T1000 (cell line): ENCODE measurements at regions not wholly inside any gene's neighbourhood (a gene's known extent, or its start where the extent isn't known, plus 50 kb on each side); places are given as distances from the start of the nearest gene placed in this dataset.
"Not testable (repeated sequence)": the region's sequence is repeated elsewhere in the genome, so short reads cannot be mapped to it uniquely, and the experiment has no call there.

Source experiments
- DNase-seq: peaks from one replicate; lab custom pipeline; 2025; ENCODE audit warnings: mixed read lengths; lab: John Stamatoyannopoulos, UW

DNA sequence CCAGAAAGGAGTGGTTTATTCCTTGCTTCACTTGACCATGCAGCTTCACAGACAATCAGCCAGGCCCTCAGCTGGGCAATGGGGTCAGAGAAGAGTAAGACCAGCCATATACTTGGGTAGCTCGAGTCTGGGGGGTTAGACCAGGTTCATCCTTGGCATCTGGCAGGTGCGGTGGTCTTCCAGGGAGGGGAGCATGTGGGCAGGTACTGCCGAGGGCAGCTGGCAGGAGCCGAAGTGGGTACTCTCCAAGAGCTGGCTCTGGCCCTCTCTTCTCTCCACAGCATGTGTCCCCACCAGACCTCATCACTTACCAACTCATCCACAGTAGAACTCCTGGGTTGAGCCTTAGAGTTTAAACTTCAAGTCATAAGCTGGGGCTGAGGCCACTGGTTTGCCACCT, 156.8 kb downstream of the FOXD2 start:
- DNase-seq, result no peak

GRCh38 chr1:47596328-47596727, 158.5 kb downstream of the FOXD2 start:
- no peak for DNase-seq

GRCh38 chr1:47598357-47598756, 160.5 kb downstream of the FOXD2 start:
- DNase-seq, result no peak

DNA sequence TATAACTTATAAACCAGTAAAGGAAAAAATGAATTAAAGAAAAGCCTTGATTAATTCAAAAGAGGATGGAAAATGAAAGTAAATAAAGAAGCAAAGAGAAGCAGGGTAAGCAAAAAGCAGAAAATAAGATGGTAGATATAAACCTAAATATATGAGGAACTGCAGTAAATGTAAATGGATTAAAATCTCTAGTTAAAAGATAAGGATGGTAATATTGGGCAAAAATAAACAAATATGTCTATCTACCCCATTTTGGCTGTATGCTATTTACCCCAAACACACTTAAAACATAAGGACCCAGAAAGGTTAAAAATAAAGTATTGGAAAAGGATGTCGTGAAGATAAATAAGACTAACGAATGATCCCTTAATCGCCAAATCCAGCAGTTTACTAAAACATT, 161.9 kb downstream of the FOXD2 start:
- DNase-seq, result no peak

DNA sequence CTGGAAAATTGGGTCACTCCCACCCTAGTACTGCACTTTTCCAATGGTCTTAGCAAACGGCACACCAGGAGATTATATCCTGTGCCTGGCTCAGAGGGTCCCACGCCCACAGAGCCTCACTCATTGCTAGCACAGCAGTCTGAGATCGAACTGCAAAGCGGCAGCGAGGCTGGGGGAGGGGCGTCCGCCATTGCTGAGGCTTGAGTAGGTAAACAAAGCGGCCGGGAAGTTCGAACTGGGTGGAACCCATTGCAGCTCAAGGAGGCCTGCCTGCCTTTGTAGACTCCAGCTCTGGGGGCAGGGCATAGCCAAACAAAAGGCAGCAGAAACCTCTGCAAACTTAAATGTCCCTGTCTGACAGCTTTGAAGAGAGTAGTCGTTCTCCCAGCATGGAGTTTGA, 164.6 kb downstream of the FOXD2 start:
- not testable (repeated sequence) for DNase-seq

DNA sequence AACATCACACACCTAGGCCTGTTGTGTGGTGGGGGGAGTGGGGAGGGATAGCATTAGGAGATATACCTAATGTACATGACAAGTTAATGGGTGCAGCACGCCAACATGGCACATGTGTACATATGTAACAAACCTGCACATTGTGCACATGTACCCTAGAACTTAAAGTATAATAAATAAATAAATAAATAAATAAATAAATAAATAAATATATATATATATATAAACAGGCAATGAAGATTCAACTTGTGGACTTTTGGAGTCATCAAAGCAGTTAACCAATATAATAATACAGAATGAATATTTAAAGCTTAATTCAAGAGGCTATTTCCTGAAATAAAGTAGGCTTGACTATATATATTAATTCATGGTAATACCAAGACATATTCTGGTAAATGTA, 167.0 kb downstream of the FOXD2 start:
- not testable (repeated sequence) for DNase-seq

DNA sequence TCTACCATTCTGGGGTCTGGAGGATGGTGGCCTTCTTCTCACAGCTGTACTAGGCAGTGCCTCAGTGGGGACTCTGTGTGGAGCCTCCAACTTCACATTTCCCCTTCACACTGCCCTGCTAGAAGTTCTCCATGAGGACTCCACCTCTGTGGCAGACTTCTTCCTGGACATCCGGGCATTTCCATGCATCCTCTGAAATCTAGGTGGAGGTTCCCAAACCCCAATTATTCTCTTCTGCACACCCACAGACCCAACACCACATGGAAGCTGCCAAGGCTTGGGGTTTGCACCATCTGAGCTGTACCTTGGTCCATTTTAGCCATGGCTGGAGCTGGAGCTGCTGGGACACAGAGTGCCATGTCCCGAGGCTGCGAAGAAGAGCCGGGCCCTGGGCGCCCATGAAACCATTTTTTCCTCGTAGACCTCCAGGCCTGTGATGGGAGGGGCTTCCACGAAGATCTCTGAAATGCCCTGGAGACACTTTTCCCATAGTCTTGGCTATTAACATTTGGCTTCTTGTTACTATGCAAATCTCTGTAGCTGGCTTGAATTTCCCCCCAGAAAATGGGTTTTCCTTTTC, 170.5 kb downstream of the FOXD2 start:
- no peak for DNase-seq

DNA sequence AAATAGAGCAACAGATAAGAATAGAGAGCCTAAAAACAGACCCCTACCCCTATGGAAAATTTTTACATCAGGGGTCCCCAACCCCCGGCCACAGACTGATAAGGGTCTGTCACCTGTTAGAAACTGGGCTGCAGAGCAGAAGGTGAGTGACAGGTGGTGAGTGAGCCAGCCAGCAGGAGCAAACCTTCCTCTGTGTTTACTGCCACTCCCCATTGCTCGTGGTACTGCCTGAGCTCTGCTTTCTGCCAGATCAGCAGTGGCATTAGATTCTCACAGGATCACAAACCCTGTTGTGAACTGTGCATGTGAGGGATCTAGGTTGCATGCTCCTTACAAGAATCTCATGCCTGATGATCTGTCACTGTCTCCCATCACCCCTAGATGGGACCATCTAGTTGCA, 174.1 kb downstream of the FOXD2 start:
- DNase-seq, result no peak

DNA sequence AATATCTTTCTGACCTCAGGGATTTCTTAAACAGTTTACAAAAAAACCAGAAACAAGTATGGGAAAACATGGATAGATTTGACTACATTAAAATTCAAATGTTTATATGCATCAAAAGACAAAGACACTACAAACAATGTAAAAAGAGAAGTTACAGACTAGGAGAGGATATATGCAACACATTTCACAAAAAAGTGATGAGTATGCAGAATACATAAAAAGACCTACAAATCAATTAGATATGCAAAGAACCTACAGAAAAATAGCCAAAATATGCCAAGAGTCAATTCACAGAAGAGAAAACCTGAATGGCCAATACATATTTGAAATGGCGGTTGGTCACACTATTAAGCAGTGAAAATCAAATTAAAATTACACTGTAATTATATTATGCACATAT, 175.0 kb downstream of the FOXD2 start:
- DNase-seq, result no peak

DNA sequence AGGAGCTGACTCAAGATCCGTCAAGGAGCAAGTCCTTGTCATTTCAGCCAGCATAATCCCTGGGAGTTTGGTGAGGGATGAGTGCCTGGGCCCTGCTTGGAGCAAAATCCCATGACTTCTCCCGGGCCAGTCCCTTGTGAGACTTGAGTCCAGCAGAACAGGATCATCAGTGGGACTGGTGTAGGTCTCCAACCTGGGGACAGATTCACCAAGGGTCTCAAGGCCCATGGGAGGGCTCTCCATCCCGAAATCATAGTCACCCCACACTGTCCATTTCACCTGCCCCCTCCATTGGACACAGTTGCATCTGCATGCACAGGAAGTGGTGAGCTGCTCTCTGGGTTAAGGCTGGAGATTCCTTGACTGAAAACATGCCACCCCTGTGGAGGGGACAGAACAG, 178.2 kb downstream of the FOXD2 start:
- no peak for DNase-seq

- DNase-seq, result no peak
Measured at GRCh38 chr1:47616906-47617305, 179.1 kb downstream of the FOXD2 start.

DNA sequence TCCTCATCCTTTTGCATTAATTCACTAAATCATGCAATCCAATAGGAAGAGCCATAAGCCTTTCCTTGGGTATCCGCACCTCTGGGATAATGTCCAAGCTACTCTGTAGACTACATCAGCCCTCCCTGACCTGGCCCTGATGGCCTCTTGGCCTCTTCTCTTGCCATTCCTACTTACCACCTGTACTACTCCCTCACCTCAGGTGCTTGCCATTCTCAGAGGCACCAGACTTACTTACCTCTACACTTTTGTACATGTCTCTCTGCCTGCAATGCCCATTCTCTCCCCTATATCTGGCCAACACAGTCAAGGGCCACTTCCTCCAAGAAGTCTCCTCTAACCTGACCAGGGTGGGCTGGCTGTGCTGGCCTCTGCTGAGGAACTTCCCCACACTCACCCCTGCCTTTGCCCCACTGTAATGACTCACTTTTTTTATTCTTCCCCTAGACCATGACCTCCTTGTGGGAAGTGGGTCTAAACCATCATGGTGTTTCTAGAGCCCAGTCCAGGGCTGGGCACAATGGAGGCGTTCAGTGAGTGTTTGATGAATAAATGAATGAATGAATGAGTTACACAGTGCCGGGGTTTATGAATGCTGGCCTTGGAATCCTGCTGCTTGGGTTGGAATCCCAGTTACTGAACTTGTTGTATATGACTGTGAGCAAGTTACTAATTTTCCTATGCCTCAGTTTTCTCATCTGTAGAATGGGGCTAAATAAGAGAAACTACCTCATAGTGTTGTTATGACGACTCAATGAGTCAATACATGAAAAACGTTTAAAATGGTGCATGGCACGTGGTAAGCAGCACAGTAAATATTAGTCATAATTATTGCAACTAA, 179.8 kb downstream of the FOXD2 start:
- no peak for DNase-seq

DNA sequence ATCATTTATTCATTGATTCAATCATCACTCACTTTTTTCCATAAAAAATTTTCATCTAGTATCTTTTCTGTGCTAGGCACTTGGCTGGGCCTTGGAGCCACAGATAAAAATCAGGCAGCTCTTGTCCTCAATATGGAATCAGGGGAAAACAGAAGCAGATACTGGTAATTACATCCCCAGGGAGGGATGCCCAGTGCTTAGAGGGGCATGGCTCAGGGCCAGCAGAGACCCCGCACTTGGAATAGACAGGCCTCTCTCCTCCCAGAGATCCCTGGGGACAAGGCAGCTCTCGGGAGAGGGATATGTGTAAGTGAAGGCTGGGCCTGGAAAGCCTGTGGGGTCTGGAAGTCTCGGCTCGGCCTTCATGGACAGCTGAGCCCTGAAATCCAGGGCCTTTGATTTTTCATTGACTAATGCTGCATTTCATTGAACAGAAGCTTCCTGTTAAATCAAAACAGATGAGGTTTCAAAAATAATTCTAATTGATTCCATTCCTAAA, 180.4 kb downstream of the FOXD2 start:
- no peak for DNase-seq

- DNase-seq, result no peak
Measured at GRCh38 chr1:47618830-47619229, 181.0 kb downstream of the FOXD2 start.

DNA sequence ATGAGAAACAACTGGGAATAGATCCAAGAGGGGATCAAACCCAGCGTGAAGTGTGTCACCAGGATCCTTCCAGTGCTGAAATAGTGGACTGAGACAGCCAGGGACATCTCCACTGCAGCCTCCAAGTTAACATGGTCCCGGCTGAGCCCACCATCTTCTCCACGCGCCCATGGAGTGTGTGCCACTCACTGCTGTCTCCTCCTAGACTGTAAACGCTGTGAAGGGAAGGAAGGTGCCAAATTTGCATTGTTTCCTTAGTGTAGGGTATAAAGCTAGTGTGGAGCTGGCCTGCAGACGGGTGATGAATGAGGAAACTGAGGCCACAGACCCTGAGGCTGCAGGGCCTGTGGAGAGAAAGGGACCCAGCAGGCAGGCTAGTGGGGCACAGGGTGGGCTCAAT, 183.6 kb downstream of the FOXD2 start:
- DNase-seq, result no peak

DNA sequence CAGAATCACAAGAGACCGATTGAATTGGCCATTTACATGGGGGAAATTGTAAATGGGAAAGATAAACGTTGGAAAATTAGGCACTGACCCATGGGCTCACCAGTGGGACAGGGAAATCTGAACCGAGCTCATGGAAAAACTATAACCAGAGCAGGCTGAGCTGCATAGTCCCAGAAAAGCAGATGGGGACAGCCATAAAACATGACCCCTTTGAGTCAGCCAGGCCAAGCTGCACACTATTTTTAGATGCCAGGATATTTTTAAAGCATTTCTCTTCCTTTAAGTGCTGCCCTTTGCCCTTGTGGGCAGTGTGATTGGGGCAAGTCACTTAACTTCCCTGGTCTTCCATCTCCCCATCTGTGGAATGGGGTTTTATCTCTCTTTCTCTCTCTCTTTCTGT, 184.1 kb downstream of the FOXD2 start:
- DNase-seq, result no peak

DNA sequence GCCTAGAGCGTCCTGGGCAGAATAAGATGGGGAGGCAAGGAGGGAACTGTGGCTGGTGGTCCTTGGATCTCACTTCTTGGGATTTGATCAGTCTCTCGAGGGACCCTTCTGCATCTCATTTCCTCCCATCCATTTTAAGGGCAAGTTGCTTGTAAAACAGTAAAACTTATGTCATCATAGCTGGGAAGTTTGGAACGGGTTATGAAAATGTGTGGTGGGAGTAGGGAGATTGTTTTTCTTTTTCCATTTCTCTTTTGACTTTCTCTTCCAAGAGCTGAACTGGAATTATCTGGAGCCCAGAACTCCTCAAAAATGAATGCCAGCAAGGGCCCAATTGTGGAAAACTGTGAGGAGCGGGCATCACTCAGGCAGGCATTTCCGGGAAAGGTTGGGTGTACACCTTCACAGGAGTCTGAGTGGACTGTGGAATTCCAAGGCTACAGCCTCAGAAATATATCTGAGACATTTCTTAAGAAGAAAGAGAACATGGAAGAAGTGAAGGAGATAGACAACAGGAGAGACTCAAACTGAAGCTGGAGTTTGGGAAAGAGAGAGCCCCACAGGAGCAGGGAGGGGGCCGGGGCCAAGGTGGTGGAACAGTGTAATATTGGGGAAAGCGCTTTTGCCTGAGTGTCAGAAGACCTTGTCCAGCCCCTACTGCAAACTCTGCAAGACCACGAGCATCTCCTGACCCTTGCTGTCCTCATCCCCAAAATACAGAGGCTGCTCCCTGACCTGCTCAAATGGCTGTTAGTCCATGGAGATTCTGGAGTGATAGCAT, 185.1 kb downstream of the FOXD2 start:
- no peak for DNase-seq

DNA sequence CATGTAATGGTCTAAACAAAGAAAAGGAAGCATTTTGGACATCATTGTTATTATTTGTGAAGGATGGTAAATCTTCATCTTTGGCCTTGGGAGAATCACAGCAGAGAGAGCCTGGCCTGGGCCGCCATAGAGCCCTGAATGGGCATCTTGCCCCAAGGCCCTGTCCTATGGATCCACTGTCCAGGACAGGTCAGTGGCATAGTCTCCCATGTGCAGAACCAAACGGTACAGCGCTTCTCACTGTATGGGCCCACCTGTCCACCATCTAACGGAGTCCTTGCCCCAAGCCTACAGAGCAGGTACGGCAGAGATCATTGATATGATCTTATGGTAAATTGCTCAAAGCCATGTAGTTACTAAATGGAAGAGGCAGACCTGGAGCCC, 185.7 kb downstream of the FOXD2 start:
- DNase-seq, result no peak

DNA sequence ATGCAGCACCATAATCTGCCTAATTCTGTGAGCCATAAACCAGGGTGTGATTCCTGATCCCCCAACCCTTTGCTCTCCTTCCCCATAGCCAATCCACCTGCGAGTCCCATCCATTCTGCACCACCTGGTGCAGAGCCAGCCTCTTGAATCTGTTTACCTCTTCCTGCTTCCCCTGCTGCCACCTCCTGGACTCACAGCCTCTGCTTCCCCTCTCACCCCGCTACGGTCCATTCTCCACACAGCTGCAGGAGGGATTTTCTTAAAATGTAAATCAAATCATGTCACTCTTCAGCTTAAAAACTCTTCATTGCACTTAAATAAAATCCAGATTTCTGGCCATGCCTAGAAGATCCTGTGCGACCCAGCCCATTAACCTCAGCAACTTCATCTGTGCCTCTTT, 186.7 kb downstream of the FOXD2 start:
- no peak for DNase-seq

DNA sequence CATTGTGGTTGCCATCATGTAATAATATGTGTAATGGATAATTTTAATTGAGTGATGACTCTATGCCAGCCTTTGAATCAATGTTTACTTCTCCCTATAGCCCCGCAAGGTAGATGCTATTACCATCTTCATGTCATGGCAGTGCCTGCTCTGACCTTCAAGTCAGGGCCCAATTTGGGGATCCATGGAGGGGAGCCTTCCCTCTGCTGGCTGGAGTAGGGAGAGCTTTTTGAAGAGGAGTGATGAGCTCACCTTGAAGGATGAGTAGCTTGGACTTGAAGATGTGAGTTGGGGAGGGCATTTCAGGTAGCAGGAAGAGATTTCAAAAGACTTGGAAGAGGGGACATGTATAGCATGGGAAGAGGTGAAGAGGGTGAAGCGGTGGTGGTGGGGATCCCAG, 189.2 kb downstream of the FOXD2 start:
- DNase-seq, result no peak

GRCh38 chr1:47627471-47628370, 189.9 kb downstream of the FOXD2 start:
- DNase-seq, result no peak

DNA sequence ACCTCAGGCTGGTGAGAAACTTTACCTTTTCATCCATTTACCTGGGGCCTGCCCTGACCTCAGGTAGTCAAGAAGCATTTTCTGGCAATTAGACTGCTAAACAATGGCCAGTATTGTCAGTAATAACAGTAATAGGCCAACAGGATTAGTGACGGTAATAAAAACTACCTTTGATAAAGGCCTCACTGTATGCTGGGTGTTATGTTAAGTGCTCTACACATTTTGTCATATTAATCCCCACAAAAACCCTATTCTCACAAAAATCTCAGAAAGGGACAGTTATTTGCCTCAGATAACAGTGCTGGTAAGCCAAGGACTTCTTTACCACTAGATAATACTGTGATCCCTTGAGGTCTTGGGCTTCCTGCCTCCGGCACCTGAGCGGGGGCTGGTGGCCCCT, 191.4 kb downstream of the FOXD2 start:
- DNase-seq, result no peak
